ENCODE measurements at regions not wholly inside any gene's neighbourhood (a gene's known extent, or its start where the extent isn't known, plus 50 kb on each side); places are given as distances from the start of the nearest gene placed in this dataset.

DNA sequence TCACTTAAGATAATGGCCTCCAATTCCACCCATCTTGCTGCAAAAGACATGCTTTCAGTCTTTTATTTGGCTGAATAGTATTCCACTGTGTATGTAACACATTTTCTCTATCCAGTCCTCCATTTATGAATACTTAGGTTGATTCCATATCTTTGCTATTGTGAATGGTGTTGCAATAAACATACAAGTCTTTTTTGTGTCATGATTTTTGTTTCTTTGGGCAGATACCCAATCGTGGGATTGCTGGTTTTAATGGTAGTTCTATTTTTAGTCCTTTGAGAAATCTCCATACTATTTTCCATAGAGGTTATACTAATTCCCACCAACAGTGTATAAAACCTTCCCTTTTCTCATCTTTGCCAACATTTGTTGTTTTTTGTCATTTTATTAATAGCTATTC is 180.9 kb downstream of the SMIM20 start:
- ATAC-seq (no peak), DNase-seq (no peak)
- Histone ChIP-seq H3K27ac (no peak overlapping the region), H3K27me3 (no peaks in the 10 kb centered on the region), H3K36me3 (no peaks in the 10 kb centered on the region), H3K9me3 (peaks cover 0 to 23% of the 10 kb centered on the region in 2 donors), H3K4me3 (no peak overlapping the region), H3K4me1 (peaks cover 0 to 4% of the 10 kb centered on the region in 2 donors)
- intact Hi-C loops (cut with DNase I) = no loop called here
- TF ChIP-seq CTCF (IDR thresholded peaks at IDR 0.05) = no peak

- ATAC-seq = no peak
Observed at GRCh38 chr4:26099967-26100366, 185.9 kb downstream of the SMIM20 start.

DNA sequence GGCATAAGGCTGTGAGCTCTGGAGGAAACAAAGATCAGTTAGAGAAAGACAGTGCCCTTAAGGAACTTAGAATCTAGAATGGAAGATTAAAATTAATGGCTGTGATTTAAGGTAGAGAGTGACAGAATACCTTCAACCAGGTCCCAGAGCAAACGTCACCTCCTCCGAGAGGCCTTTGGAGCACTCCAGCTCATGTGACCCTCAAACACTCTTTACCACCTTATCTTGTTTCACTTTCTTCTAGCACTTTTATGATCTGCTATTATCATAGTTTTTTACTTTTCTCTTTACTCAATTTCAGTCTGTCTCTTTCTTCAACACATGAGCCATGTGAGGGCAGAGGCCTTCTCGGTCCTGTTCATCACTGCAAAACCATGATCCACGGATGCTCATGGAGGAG is 187.0 kb downstream of the SMIM20 start:
- no peaks in the 10 kb centered on the region for H3K27me3 ChIP-seq
- H3K4me1 ChIP-seq = no peaks in the 10 kb centered on the region
- intact Hi-C loops (cut with DNase I) = no loop called here
- H3K9me3 ChIP-seq = peaks cover 0 to 6% of the 10 kb centered on the region in 2 donors
- no peak overlapping the region for H3K27ac ChIP-seq
- H3K4me3 ChIP-seq = no peak overlapping the region
- no peaks in the 10 kb centered on the region for H3K36me3 ChIP-seq
- DNase-seq = no peak
- TF ChIP-seq CTCF (IDR thresholded peaks at IDR 0.05) = no peak
- ATAC-seq = no peak

More at GRCh38 chr4:26099967-26100366, 185.9 kb downstream of the SMIM20 start:
- Histone ChIP-seq H3K4me3 (no peak overlapping the region), H3K27ac (no peak overlapping the region), H3K4me1 (no peaks in the 10 kb centered on the region), H3K36me3 (no peaks in the 10 kb centered on the region), H3K9me3 (peaks cover 0 to 6% of the 10 kb centered on the region in 2 donors), H3K27me3 (no peaks in the 10 kb centered on the region)
- no peak for TF ChIP-seq CTCF (IDR thresholded peaks at IDR 0.05)
- DNase-seq = no peak
- intact Hi-C loops (cut with DNase I) = no loop called here

DNA sequence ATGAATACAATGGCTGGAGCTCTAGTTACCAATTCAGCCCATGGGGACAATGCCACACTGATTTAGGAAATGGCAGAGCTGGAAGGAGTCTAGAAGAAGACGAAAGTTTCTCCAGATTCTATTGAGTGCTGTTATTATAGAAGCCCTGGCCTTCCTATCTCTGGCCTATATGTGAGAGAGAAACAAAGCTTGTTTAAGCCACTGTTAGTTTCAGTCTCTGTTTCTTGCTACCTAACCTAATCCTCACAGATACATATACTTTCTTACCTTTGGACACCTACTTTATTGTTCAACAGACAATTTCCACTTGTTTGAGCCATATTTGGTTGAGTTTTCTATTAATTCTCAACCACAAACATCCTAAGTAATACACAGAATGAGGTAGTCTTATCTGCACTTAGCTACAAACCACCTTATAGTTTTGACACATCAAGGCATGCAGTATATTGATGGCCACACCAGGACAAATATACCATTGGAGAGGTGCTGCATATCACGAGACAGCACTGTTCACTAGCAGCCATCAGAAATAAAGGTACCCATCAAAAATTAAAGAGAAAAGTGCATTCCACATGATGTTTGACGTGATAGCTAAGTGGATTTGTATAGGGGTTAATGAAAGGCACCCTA is 190.2 kb downstream of the SMIM20 start:
- H3K9me3 ChIP-seq = no peaks in the 10 kb centered on the region
- intact Hi-C loops (cut with DNase I) = no loop called here
- H3K27ac ChIP-seq = no peak overlapping the region
- H3K27me3 ChIP-seq = no peaks in the 10 kb centered on the region
- TF ChIP-seq CTCF (IDR thresholded peaks at IDR 0.05) = no peak
- H3K4me3 ChIP-seq = no peak overlapping the region
- no peak for DNase-seq
- no peaks in the 10 kb centered on the region for H3K4me1 ChIP-seq
- ATAC-seq = no peak
- no peaks in the 10 kb centered on the region for H3K36me3 ChIP-seq

DNA sequence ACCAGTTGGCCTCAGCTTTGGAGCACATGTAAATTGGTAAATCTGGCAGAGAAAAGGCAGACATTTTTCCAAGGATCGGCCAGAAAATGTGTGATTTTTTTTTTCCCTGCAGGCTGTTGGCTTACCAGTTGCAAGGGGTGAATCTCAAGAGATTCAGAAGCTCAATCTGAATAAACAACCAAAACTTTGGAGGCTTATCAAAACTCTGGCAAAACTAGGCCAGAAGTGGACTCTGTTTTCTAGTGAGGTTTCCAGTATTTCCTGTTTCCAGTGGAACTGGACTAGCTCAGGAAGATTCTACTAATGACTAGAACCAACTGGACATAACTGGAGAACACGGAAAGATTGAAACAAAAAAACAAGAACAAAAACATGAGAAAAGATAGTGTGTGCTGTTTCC is 191.3 kb downstream of the SMIM20 start:
- ATAC-seq = no peak

More for the DNA sequence above, 191.3 kb downstream of the SMIM20 start:
- no peak for TF ChIP-seq CTCF (IDR thresholded peaks at IDR 0.05)
- Histone ChIP-seq H3K4me3 (no peak overlapping the region), H3K4me1 (no peaks in the 10 kb centered on the region), H3K9me3 (no peaks in the 10 kb centered on the region), H3K27ac (no peak overlapping the region), H3K36me3 (no peaks in the 10 kb centered on the region), H3K27me3 (no peaks in the 10 kb centered on the region)
- intact Hi-C loops (cut with DNase I) = no loop called here
- DNase-seq = no peak

Measured in left lung (tissue), 4 donors.